HEK293T (cell line): ENCODE measurements at regions not wholly inside any gene's neighbourhood (a gene's known extent, or its start where the extent isn't known, plus 50 kb on each side); places are given as distances from the start of the nearest gene placed in this dataset.

Experiments used
- BHLHE40 ChIP-seq: fragments of 450-650 bp; IDR thresholded peaks from 2 replicates; pipeline ENCODE4 v1.6.1; 2016; ENCODE audit warnings: mild to moderate bottlenecking, moderate library complexity, borderline replicate concordance
- CTBP1 ChIP-seq: fragments of 450-650 bp; IDR thresholded peaks from 2 replicates; pipeline ENCODE4 v1.6.1; 2016; ENCODE audit warnings: borderline replicate concordance
- ELF4 ChIP-seq: fragments of 450-650 bp; IDR thresholded peaks from 2 replicates; pipeline ENCODE4 v1.6.1; 2017; ENCODE audit warnings: antibody characterized with exemption
- FOXM1 ChIP-seq: fragments of 450-650 bp; IDR thresholded peaks from 2 replicates; pipeline ENCODE4 v1.6.1; 2017; ENCODE audit warnings: mild to moderate bottlenecking, borderline replicate concordance
- L3MBTL2 ChIP-seq: fragments of 450-650 bp; conservative IDR thresholded peaks from 2 replicates; pipeline ENCODE4 v1.6.1; 2016; ENCODE audit warnings: mild to moderate bottlenecking
- NFRKB ChIP-seq: fragments of 450-650 bp; IDR thresholded peaks from 2 replicates; pipeline ENCODE4 v1.6.1; 2016; ENCODE audit warnings: mild to moderate bottlenecking, moderate library complexity
- SP1 ChIP-seq: fragments of 450-650 bp; IDR thresholded peaks from 2 replicates; pipeline ENCODE4 v1.6.1; 2017
- SUZ12 ChIP-seq: fragments of 450-650 bp; IDR thresholded peaks from 2 replicates; pipeline ENCODE4 v1.6.1; 2016; ENCODE audit warnings: mild to moderate bottlenecking

GRCh38 chr3:194256040-194256945 lies 94.8 kb downstream of the CPN2 start:
- TF ChIP-seq BHLHE40 (no peak), NFRKB (no peak), ELF4 (no peak), SUZ12 (no peak), SP1 (no peak), CTBP1 (no peak), L3MBTL2 (no peak), FOXM1 (no peak)
